BLaER1 treated with 17β-estradiol and CSF1 and Interleukin-3, amounts not matched to agents 10 nM and 100 nM (cell line): ENCODE measurements at regions not wholly inside any gene's neighbourhood (a gene's known extent, or its start where the extent isn't known, plus 50 kb on each side); places are given as distances from the start of the nearest gene placed in this dataset.

Experiments used
- H3K27ac ChIP-seq, 11 experiments: shearing (Covaris generic); formaldehyde crosslinking; 2 replicates each; pipeline ENCODE4 v1.8.1; 2022
- H3K27me3 ChIP-seq, 11 experiments: shearing (Covaris generic); formaldehyde crosslinking; 2 replicates each; pipeline ENCODE4 v1.8.1; 2022
- H3K36me3 ChIP-seq, 11 experiments: shearing (Covaris generic); formaldehyde crosslinking; 2 replicates each; pipeline ENCODE4 v1.8.1; 2022
- H3K4me1 ChIP-seq, 10 experiments: shearing (Covaris generic); formaldehyde crosslinking; 2 replicates each; pipeline ENCODE4 v1.8.1; 2022
- H3K4me2 ChIP-seq, 11 experiments: shearing (Covaris generic); formaldehyde crosslinking; 2 replicates each; pipeline ENCODE4 v1.8.1; 2022
- H3K4me3 ChIP-seq, 10 experiments: shearing (Covaris generic); formaldehyde crosslinking; 2 replicates each; pipeline ENCODE4 v1.8.1; 2022
- H3K9ac ChIP-seq, 11 experiments: shearing (Covaris generic); formaldehyde crosslinking; 2 replicates each; pipeline ENCODE4 v1.8.1; 2022
- H3K9me3 ChIP-seq, 11 experiments: shearing (Covaris generic); formaldehyde crosslinking; replicated peaks in 1 of 11; 2 replicates each; pipeline ENCODE4 v1.8.1; 2022
- H4K20me1 ChIP-seq, 11 experiments: shearing (Covaris generic); formaldehyde crosslinking; 2 replicates each; pipeline ENCODE4 v1.8.1; 2022
- Cebpa-rat ChIP-seq, 11 experiments: shearing (Covaris generic); IDR thresholded peaks; 2 replicates each; pipeline ENCODE4 v1.8.1; 2022

DNA sequence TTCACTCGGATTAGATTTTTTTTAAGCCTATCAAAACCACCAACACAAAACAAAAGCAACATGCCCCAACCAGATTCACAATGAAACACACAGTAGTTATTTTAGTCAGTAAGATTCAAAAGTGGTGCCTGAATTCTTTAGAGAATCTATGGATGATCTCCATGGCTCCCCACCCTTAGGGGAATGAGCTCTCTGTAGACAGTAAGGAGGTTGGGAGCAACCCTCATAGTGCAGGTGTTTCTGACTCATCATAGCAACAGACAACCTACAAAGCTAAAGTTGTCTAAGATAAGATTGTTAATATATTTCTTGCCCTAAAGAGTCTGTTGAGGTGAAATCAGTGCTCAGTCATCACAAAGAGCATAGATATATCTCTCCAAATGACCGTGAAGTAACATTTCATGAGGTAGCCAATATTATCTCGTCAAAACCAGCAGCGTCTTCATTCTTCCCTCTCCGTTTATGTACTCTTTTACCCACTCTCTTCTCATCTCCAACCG lies 78.3 kb downstream of the ADAMTS1 start:
- H3K4me2 ChIP-seq, result no peak overlapping the region
- H3K36me3 ChIP-seq, result no peaks in the 10 kb centered on the region
- no peaks in the 10 kb centered on the region for H4K20me1 ChIP-seq
- H3K27me3 ChIP-seq, result no peaks in the 10 kb centered on the region
- no peaks in the 10 kb centered on the region for H3K9me3 ChIP-seq
- no peaks in the 10 kb centered on the region for H3K4me1 ChIP-seq
- H3K27ac ChIP-seq, result no peak overlapping the region
- H3K4me3 ChIP-seq, result no peak overlapping the region
- no peak overlapping the region for H3K9ac ChIP-seq
- no peak for TF ChIP-seq Cebpa-rat (IDR thresholded peaks at IDR 0.05)

DNA sequence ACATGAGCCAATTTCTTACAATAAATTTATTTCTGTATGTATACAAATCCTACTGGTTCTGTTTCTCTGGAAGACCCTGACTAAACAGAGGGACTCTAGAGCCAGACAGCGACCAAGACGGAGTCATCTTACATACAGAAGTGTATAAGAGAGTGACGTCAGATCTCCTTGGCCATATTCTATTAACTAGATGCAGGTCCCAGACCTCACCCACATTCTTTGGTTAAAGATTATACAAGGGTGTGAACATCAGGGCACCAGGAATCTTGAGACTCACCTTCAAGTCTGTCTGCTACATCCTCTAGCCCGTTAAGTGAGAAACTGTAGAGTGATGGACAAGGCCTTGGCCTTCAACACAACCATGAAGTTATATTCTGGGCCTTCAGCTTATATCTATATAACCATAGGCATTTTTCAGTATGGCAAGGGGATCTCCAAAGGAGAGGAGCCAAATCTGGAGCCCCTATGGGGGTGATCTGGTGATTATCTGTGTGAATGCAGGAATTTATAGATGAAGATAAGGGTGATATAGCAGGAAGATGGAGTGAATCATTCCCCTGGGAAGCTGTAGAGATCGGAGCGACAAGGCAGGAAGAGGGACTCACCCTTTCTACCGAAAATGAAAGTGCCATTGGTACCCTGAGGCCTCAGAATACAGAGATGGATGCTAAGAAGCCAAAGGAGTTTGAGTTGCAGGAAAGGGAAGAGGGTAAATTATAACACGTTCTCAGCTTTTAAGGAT lies 83.9 kb downstream of the ADAMTS1 start:
- Histone ChIP-seq H3K4me1 (no peaks in the 10 kb centered on the region), H4K20me1 (no peaks in the 10 kb centered on the region), H3K27me3 (no peaks in the 10 kb centered on the region), H3K9ac (no peak overlapping the region), H3K9me3 (no peaks in the 10 kb centered on the region), H3K36me3 (no peaks in the 10 kb centered on the region), H3K27ac (no peak overlapping the region), H3K4me2 (no peak overlapping the region), H3K4me3 (no peak overlapping the region)
- no peak for TF ChIP-seq Cebpa-rat (IDR thresholded peaks at IDR 0.05)

DNA sequence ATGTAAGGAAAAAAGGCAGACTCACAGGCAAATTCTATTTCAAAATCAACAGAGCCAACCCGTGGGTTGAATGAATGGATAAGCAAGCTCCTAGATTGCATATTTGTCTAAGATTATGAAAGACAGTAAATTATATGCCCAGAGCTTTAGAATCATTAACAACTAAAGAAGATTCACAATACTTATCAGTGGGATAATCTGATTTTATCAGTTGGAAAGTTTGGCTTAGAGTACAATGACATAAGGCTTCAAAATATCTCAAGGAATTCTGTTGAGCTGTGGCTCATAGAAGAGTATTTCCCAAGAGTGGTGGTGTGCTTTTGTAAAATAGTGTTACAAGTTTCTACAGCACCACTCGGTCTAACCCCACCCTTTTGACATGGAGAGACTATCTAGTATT lies 85.5 kb downstream of the ADAMTS1 start:
- no peaks in the 10 kb centered on the region for H3K4me1 ChIP-seq
- H3K27ac ChIP-seq, result no peak overlapping the region
- no peak overlapping the region for H3K4me3 ChIP-seq
- no peaks in the 10 kb centered on the region for H3K36me3 ChIP-seq
- no peak overlapping the region for H3K4me2 ChIP-seq
- no peaks in the 10 kb centered on the region for H3K9me3 ChIP-seq
- H3K9ac ChIP-seq, result no peak overlapping the region
- no peaks in the 10 kb centered on the region for H4K20me1 ChIP-seq
- no peak for TF ChIP-seq Cebpa-rat (IDR thresholded peaks at IDR 0.05)
- no peaks in the 10 kb centered on the region for H3K27me3 ChIP-seq

DNA sequence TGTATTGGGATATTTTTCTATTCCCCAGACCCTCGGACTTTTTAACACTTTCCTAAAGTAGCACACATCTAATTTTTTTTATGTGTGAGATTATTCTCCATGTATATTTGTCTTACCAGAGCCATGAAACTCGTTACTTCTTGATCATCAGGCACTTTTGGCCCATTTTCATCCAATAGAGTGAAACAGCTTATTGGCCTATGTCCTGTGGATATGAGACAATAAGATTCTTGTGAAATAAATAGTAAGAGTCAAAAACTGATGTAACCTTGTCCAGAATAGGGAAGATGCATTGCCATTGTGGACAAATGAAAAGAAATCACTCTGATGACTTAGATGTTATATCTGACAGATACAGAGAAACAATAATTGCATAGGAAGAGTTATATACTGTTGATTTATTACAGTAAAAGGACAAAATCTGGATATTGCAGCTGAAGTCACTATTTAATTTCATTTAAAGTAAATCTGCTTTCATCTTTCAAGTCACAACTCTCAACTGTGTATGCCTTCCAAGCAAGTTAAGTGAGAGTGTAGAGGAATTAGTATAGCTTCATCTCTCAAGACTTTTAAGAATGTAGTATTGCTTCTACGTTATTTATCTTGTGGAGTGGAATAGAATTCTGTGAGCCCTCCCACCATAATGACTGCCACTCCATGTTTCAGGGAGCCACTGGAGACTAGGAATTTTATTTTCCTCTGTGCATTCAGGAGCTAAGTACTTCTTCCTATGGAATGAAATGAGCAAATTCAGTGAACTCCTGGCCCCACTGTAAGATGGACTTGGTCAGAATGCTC lies 86.9 kb downstream of the ADAMTS1 start:
- no peak for TF ChIP-seq Cebpa-rat (IDR thresholded peaks at IDR 0.05)
- no peaks in the 10 kb centered on the region for H4K20me1 ChIP-seq

DNA sequence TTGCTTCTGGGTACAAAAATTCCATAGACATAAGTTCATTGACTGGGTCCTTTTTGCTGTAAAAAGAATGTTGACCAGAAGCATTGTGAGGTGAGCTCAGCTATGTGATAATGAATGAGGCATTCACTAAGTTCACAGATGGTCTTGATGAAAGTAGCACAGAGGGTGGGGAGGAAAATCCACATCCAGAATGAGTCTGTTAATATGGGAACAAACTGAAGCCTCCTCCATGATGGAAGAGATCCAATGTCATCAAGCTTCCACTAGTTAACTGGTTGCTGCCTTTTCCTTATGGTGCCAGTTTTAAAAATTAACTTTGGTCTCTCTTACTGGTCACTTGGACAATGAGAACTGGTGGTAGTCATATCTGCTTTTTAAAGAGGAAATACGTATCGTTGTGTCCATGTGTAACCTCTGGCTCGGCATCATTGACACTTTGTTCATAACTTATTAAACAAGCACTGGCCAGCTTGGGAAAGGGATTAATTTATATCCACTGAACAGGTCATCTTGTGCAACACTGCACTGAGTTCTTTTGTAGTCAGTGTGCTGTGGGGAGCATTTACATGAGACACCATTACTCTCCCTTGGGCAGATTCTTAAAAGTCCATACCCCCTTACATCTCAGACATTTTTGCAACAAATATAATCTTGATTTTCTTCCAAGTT lies 88.6 kb downstream of the ADAMTS1 start:
- H3K27ac ChIP-seq, result no peak overlapping the region
- H4K20me1 ChIP-seq, result no peaks in the 10 kb centered on the region
- H3K4me3 ChIP-seq, result no peak overlapping the region
- H3K27me3 ChIP-seq, result no peaks in the 10 kb centered on the region
- H3K9me3 ChIP-seq, result no peaks in the 10 kb centered on the region
- no peaks in the 10 kb centered on the region for H3K36me3 ChIP-seq
- H3K4me1 ChIP-seq, result no peaks in the 10 kb centered on the region
- TF ChIP-seq Cebpa-rat (IDR thresholded peaks at IDR 0.05), result no peak
- no peak overlapping the region for H3K4me2 ChIP-seq
- no peak overlapping the region for H3K9ac ChIP-seq

More for the DNA sequence above, 86.9 kb downstream of the ADAMTS1 start:
- Histone ChIP-seq H3K4me3 (no peak overlapping the region), H3K36me3 (no peaks in the 10 kb centered on the region), H3K27ac (no peak overlapping the region), H3K9me3 (no peaks in the 10 kb centered on the region), H3K9ac (no peak overlapping the region), H3K27me3 (no peaks in the 10 kb centered on the region), H3K4me2 (no peak overlapping the region), H3K4me1 (no peaks in the 10 kb centered on the region)

DNA sequence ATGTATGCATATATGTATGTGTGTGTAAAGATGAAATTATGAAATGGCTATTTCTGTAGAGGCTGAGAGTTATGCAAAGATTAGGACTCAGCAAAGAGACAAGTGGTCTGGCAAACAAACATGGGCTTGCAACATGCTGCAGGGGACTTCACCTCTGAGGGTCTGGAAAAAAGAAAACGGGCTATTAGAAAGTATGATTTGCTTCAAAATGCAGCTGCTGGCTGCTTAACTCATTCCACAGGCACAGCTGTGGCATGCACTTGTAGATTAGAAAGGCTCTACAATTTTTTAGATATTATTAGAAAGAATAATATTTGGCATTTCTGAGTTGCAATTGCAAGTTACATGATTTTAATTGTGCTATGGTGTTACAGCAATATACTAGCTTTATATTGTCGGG lies 90.4 kb downstream of the ADAMTS1 start:
- H3K27me3 ChIP-seq, result no peaks in the 10 kb centered on the region
- no peak for TF ChIP-seq Cebpa-rat (IDR thresholded peaks at IDR 0.05)
- no peak overlapping the region for H3K9ac ChIP-seq
- no peaks in the 10 kb centered on the region for H4K20me1 ChIP-seq
- H3K4me1 ChIP-seq, result no peaks in the 10 kb centered on the region
- H3K4me2 ChIP-seq, result no peak overlapping the region
- no peak overlapping the region for H3K27ac ChIP-seq
- H3K4me3 ChIP-seq, result no peak overlapping the region
- no peaks in the 10 kb centered on the region for H3K36me3 ChIP-seq
- no peaks in the 10 kb centered on the region for H3K9me3 ChIP-seq

DNA sequence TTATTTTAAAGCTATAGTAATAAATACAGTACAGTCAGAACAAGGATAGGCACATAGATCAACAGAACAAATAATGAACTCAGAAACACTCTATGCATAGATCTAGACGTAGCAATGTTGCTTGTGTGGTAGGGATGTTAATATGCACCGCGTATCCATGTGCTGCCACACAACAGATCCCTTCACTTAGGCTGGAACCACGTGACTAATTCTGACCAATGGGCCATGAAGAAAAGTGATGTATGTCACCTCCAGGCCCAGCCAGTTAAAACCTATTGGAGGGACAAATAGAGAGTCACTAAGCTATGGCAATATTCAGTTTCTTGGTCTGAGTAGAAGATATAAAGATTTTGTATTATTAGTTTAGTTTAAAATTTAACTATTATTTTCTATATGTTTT lies 91.4 kb downstream of the ADAMTS1 start:
- Histone ChIP-seq H3K27ac (no peak overlapping the region), H3K9me3 (no peaks in the 10 kb centered on the region), H3K4me3 (no peak overlapping the region), H4K20me1 (no peaks in the 10 kb centered on the region), H3K9ac (no peak overlapping the region), H3K27me3 (no peaks in the 10 kb centered on the region), H3K4me2 (no peak overlapping the region), H3K4me1 (no peaks in the 10 kb centered on the region), H3K36me3 (no peaks in the 10 kb centered on the region)
- TF ChIP-seq Cebpa-rat (IDR thresholded peaks at IDR 0.05), result no peak

DNA sequence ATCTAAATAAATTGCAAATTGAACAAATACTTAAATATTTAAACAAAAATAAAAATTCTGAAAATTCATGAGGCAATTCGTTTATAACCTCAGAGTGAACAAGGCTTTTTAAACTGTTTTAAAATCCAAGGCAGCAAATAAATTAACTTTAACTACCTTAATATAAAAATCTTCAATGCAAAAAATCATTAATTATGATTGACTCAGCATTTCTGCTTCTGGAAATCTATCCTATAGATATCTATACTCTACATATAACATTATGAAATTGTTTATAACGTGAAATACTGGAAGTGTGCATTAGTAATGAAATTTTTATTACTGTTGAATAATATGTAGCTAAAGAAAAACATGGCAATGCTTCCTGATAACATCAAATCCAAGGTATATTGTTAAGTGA lies 92.4 kb downstream of the ADAMTS1 start:
- H3K4me1 ChIP-seq, result no peaks in the 10 kb centered on the region

DNA sequence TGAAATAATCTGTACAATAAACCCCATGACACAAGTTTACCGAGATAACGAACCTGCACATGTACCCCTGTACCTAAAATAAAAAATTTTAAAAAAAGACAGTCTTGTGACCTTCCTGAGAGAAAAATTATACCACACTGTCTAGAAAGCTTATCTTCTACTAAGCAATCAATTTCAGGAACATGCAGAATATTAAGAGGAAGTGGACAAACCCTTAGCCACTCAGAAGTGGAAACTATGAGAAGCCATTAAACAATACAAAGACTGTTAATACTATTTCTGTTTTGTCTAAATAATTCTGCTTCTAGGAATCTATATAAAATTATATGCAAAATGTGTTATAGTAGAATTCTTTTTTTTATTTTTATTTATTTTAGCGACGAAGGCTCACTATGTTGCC lies 93.9 kb downstream of the ADAMTS1 start:
- TF ChIP-seq Cebpa-rat (IDR thresholded peaks at IDR 0.05), result no peak
- no peak overlapping the region for H3K4me3 ChIP-seq
- H3K36me3 ChIP-seq, result no peaks in the 10 kb centered on the region
- no peak overlapping the region for H3K4me2 ChIP-seq
- no peak overlapping the region for H3K27ac ChIP-seq
- H3K9ac ChIP-seq, result no peak overlapping the region
- H3K9me3 ChIP-seq, result no peaks in the 10 kb centered on the region
- no peaks in the 10 kb centered on the region for H3K27me3 ChIP-seq
- H3K4me1 ChIP-seq, result no peaks in the 10 kb centered on the region
- H4K20me1 ChIP-seq, result no peaks in the 10 kb centered on the region

More for the DNA sequence above, 92.4 kb downstream of the ADAMTS1 start:
- Histone ChIP-seq H4K20me1 (no peaks in the 10 kb centered on the region), H3K4me3 (no peak overlapping the region), H3K27me3 (no peaks in the 10 kb centered on the region), H3K9ac (no peak overlapping the region), H3K27ac (no peak overlapping the region), H3K36me3 (no peaks in the 10 kb centered on the region), H3K4me2 (no peak overlapping the region), H3K9me3 (no peaks in the 10 kb centered on the region)
- no peak for TF ChIP-seq Cebpa-rat (IDR thresholded peaks at IDR 0.05)
